NCI-H1930 (cell line): ENCODE measurements at regions not wholly inside any gene's neighbourhood (a gene's known extent, or its start where the extent isn't known, plus 50 kb on each side); places are given as distances from the start of the nearest gene placed in this dataset.

Experiments
- DNase-seq, 2 experiments: peaks; one replicate each; lab custom pipeline; 2025; lab: John Stamatoyannopoulos, UW

GRCh38 chr15:94100863-94101262 lies 130.5 kb upstream of the MCTP2 start:
- DNase-seq = no peak

GRCh38 chr15:94099574-94099960 lies 131.8 kb upstream of the MCTP2 start:
- DNase-seq = no peak

GRCh38 chr15:94098921-94099573 lies 132.3 kb upstream of the MCTP2 start:
- no peak for DNase-seq

- no peak for DNase-seq
Observed at GRCh38 chr15:94097552-94097951, 133.8 kb upstream of the MCTP2 start.

GRCh38 chr15:94094310-94094709 lies 137.1 kb upstream of the MCTP2 start:
- DNase-seq = no peak

- DNase-seq = no peak
Observed at GRCh38 chr15:94086341-94086740, 145.0 kb upstream of the MCTP2 start.

GRCh38 chr15:94083467-94084052 lies 147.8 kb upstream of the MCTP2 start:
- DNase-seq = no peak

GRCh38 chr15:94081829-94082228 lies 149.5 kb upstream of the MCTP2 start:
- no peak for DNase-seq

- DNase-seq = no peak
Observed at GRCh38 chr15:94080989-94081605, 150.3 kb upstream of the MCTP2 start.

- DNase-seq = no peak
Observed at GRCh38 chr15:94080416-94080815, 150.9 kb upstream of the MCTP2 start.

GRCh38 chr15:94079968-94080367 lies 151.4 kb upstream of the MCTP2 start:
- DNase-seq = no peak

- DNase-seq = no peak
Observed at GRCh38 chr15:94079459-94079858, 151.9 kb upstream of the MCTP2 start.

GRCh38 chr15:94077938-94078337 lies 153.4 kb upstream of the MCTP2 start:
- DNase-seq = no peak

GRCh38 chr15:94075349-94075748 lies 156.0 kb upstream of the MCTP2 start:
- DNase-seq = no peak

GRCh38 chr15:94070356-94071295 lies 160.7 kb upstream of the MCTP2 start:
- DNase-seq = no peak

- DNase-seq = no peak
Observed at GRCh38 chr15:94069844-94070243, 161.5 kb upstream of the MCTP2 start.

- no peak for DNase-seq
Observed at GRCh38 chr15:94066811-94067210, 164.6 kb upstream of the MCTP2 start.

- DNase-seq = no peak
Observed at GRCh38 chr15:94066046-94066445, 165.3 kb upstream of the MCTP2 start.

- no peak for DNase-seq
Observed at GRCh38 chr15:94064676-94065313, 166.6 kb upstream of the MCTP2 start.

GRCh38 chr15:94061041-94061440 lies 170.3 kb upstream of the MCTP2 start:
- DNase-seq = no peak

- DNase-seq = no peak
Observed at GRCh38 chr15:94059013-94059587, 172.3 kb upstream of the MCTP2 start.

- DNase-seq = no peak
Observed at GRCh38 chr15:94057305-94057704, 174.1 kb upstream of the MCTP2 start.
